ENCODE measurements at regions not wholly inside any gene's neighbourhood (a gene's known extent, or its start where the extent isn't known, plus 50 kb on each side); places are given as distances from the start of the nearest gene placed in this dataset.

DNA sequence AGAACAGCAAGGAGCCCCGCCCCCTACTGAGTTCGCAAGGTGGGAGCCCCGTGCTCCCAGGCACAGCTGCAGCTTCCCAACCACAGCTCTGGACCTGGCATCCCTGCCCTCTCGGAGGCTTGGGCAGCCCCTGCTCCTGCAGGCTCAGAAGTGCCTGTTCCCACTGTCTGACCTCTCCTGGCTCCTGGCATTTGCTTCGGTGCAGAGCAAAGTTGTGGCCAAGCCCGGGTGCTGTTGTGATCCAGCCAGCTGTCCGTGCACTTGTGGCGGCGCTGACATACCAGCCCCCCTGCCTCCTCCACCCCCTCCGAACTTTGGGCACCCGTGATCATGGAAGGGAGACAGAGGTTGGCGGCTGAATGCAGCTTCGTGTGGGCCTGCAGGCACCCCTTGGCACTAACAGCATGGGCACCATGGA, 1386.8 kb downstream of the PCDH9 start:
- no peak for TF ChIP-seq ZFX (IDR thresholded peaks at IDR 0.05)
- TF ChIP-seq, protein P1, sequence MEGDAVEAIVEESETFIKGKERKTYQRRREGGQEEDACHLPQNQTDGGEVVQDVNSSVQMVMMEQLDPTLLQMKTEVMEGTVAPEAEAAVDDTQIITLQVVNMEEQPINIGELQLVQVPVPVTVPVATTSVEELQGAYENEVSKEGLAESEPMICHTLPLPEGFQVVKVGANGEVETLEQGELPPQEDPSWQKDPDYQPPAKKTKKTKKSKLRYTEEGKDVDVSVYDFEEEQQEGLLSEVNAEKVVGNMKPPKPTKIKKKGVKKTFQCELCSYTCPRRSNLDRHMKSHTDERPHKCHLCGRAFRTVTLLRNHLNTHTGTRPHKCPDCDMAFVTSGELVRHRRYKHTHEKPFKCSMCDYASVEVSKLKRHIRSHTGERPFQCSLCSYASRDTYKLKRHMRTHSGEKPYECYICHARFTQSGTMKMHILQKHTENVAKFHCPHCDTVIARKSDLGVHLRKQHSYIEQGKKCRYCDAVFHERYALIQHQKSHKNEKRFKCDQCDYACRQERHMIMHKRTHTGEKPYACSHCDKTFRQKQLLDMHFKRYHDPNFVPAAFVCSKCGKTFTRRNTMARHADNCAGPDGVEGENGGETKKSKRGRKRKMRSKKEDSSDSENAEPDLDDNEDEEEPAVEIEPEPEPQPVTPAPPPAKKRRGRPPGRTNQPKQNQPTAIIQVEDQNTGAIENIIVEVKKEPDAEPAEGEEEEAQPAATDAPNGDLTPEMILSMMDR (conservative IDR thresholded peaks at IDR 0.05), result no peak
- H3K27ac ChIP-seq, result no peak overlapping the region

DNA sequence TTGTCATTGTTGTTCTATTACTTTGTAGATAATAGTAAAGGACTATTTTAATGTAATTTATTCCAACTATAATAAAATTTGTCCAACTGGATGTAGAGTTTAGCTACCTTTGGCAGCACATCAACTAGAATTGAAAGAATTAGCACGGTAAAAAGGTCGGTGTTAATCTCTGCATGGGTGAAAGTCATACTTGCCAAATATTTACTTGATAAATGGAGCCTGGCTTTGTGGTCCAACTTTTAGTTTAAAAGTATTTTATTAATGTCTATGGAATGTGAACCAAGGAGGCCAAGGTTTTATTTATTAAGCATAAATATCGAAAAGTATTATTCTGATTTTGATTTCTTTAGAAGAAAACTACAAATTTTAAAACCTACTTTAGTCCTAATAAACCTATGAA, 1389.0 kb downstream of the PCDH9 start:
- TF ChIP-seq, protein P1 (conservative IDR thresholded peaks at IDR 0.05), result no peak
- no peak for TF ChIP-seq ZFX (IDR thresholded peaks at IDR 0.05)
- no peak overlapping the region for H3K27ac ChIP-seq

DNA sequence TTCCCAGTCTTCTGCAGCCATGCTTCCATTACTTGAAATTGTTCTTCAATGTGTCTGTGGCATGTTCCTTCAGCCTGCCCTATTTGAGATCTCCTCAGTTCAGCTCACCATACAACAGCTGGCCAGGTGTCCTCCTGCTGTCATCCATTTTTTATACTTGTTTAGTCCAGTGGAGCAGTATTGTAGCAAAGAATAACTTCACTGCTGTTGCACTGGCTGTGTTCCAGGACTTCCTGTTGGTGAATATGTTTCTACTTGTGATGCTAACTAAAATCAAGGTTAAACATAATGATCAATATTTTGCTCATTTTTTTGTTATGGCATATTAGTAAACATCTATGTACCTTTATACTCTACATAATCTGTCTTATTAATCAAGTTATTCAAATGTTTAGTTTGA, 1394.1 kb downstream of the PCDH9 start:
- TF ChIP-seq, protein P1 (conservative IDR thresholded peaks at IDR 0.05), result no peak
- no peak for TF ChIP-seq ZFX (IDR thresholded peaks at IDR 0.05)
- H3K27ac ChIP-seq, result no peak overlapping the region

DNA sequence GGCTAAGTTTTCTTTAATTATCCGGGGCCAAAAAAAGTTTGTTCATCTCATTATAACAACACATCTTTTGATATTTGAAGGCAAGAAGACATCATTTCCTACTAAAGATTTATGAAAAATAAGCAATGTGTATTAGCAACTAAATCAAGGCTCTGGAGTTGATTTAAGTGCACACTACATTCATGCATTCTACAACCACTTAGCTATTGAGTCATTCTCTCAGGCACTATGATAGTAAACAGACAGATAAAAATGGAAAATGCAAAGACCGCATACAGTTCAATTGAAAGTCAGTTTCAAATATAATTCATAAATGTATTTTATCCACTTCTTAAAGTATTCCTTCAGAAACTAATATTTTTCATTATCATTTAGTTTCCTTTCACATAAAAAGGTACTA, 1395.2 kb downstream of the PCDH9 start:
- H3K27ac ChIP-seq, result no peak overlapping the region
- TF ChIP-seq, protein P1 (conservative IDR thresholded peaks at IDR 0.05), result no peak
- no peak for TF ChIP-seq ZFX (IDR thresholded peaks at IDR 0.05)

DNA sequence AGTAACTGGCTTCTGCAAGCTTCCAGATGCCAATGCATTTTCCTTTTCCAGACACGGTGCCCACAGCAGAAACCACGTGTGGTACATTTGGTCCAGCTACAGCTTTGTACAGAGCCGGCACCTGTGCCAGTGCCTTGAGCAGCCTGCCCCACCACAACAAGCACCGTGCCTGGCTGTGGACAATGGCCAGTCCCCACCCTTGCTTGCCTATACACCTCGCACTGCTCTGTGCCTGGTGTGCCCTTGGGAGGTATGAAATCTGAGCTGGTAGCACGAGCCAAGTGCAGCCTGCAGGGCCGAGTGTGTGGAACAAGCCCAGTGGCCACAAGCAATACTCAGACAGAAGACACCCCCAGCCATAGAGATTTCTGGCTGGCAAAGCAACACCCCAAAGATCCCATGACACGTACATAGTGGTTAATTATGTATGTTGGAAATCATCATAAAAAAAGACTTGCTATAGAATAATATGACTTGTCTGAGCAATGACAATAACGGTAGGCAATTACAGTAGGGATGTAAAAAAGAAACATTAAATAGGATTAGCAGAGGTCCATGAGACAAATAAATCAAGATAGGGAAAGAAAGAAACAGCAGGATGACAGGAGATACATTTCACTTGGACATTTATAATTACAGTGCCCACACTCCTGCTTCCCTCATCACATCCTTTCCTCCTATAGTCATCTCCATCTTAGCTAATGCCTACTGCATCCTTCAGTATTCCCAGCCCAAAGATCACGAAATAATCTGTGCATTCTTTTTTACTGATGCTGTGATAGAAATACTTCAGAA, 1399.5 kb downstream of the PCDH9 start:
- TF ChIP-seq, protein P1 (conservative IDR thresholded peaks at IDR 0.05), result no peak
- TF ChIP-seq ZFX (IDR thresholded peaks at IDR 0.05), result no peak

DNA sequence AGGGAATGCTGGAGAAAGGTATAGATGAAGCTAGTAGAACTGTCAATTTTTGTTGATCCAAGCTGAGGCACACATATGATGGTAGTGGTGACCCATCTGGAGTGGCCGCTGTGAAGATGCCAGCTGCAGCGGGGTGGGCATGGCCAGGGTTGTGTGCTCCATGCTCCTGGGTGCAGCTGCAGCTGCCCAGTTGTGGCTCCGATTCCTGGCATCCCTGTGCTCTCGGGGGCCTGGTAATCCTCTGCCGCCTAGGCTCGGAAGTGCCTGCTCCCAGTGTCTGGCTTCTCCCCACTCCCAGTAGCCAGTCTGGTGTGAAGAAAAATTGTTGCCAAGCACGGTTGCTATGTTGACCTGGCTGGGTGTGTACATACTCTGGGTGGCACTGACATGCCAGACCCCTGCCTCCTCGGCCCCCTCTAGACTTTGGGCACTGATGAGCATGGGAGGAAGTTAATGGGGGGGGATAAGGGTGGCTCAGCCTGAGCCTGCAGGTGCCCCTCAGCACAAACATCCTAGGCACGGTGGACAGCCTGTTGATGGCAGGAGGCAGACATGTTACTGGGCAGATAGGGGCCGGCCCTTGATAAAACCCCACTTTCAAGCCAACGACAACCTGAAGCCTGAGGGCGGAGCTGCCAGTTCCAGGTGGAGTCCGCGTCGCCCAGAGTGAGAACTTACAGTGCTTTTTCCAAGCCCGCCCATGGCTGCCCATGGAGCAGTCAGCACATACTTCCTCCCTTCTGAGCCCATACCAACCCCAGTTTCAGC, 1400.7 kb downstream of the PCDH9 start:
- no peak overlapping the region for H3K27ac ChIP-seq
- TF ChIP-seq, protein P1 (conservative IDR thresholded peaks at IDR 0.05), result no peak
- no peak for TF ChIP-seq ZFX (IDR thresholded peaks at IDR 0.05)

More for the DNA sequence above, 1399.5 kb downstream of the PCDH9 start:
- H3K27ac ChIP-seq, result no peak overlapping the region

DNA sequence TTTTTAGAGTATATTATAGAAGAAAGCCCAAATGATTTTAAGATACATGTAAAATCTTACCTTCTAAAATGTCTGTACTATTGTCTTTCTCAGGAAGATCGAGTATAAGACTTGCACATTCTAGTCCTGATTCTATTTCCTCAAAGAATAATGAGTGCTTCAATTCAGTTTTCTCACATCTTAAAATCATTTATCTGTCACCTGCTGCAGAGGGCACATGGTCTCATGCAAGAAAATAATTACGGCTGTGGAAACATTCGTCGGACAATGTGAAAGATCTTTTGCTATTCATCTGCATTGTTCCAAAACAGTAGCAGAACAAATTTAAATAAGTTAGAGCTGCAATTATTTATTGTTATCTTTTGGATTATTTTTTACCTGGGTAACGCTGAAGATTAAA, 1403.5 kb downstream of the PCDH9 start:
- TF ChIP-seq ZFX (IDR thresholded peaks at IDR 0.05), result no peak
- TF ChIP-seq, protein P1 (conservative IDR thresholded peaks at IDR 0.05), result no peak
- no peak overlapping the region for H3K27ac ChIP-seq

Data from C4-2B (cell line).